Thyroid gland (tissue), 4 donors: ENCODE measurements at regions not wholly inside any gene's neighbourhood (a gene's known extent, or its start where the extent isn't known, plus 50 kb on each side); places are given as distances from the start of the nearest gene placed in this dataset.

Source experiments
- CTCF ChIP-seq, 6 experiments: fragments of 200-600 bp in 3 of 6; fragments of 450-650 bp in 3 of 6; sonication (generic) in 3 of 6; IDR thresholded peaks; one replicate each; pipeline ENCODE4 v1.5.1; 2016 to 2019; ENCODE audit warnings: antibody characterized with exemption in 6 of 6, mild to moderate bottlenecking in 2 of 6, inconsistent platforms in 1 of 6, moderate library complexity in 1 of 6
- POLR2A ChIP-seq, 2 donors: fragments of 450-650 bp; IDR thresholded peaks; one replicate each; pipeline ENCODE4 v1.6.1; 2017; ENCODE audit warnings: antibody characterized with exemption in 2 of 2, mild to moderate bottlenecking in 2 of 2, moderate library complexity in 1 of 2

DNA sequence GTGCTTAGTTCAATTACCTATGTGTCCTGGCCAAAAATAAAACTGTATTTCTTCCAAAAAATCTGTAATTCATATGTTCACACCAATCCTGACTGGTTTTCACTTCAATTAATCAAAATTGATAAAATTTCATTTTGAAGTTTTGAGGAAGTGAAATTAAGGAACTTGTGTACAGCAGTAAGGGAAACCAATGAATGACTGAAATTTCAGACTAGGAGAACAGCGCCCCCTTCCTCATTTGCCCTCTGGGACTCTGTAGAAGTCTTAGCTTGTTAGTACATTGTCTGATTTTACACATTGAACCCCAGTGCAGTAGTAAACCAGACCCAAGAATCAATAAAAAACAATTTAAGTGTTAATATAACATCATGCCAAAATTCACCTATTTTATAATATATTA lies 495.3 kb upstream of the AGTR1 start:
- TF ChIP-seq CTCF (IDR thresholded peaks at IDR 0.05) = no peak
- no peak for TF ChIP-seq POLR2A (IDR thresholded peaks at IDR 0.05)
